NCI-H82 treated with DMSO at 0.1 percent for 48 hours (cell line): ENCODE measurements at regions not wholly inside any gene's neighbourhood (a gene's known extent, or its start where the extent isn't known, plus 50 kb on each side); places are given as distances from the start of the nearest gene placed in this dataset.

ENCODE experiments used
- DNase-seq: peaks from one replicate; lab custom pipeline; 2025; ENCODE audit not compliant: unreplicated experiment; lab: John Stamatoyannopoulos, UW

GRCh38 chr9:19732441-19732951 is 56.3 kb downstream of the SLC24A2 start:
- no peak for DNase-seq

- no peak for DNase-seq
Measured at GRCh38 chr9:19728101-19728500, 60.7 kb downstream of the SLC24A2 start.

GRCh38 chr9:19725970-19726369 is 62.9 kb downstream of the SLC24A2 start:
- no peak for DNase-seq

GRCh38 chr9:19720377-19720776 is 68.5 kb downstream of the SLC24A2 start:
- no peak for DNase-seq

GRCh38 chr9:19703702-19704101 is 85.1 kb downstream of the SLC24A2 start:
- no peak for DNase-seq

- no peak for DNase-seq
Measured at GRCh38 chr9:19701991-19702390, 86.8 kb downstream of the SLC24A2 start.

GRCh38 chr9:19701274-19701673 is 87.6 kb downstream of the SLC24A2 start:
- no peak for DNase-seq

- DNase-seq, result no peak
Measured at GRCh38 chr9:19700699-19701098, 88.1 kb downstream of the SLC24A2 start.

GRCh38 chr9:19699756-19700155 is 89.1 kb downstream of the SLC24A2 start:
- no peak for DNase-seq

GRCh38 chr9:19698960-19699359 is 89.9 kb downstream of the SLC24A2 start:
- DNase-seq, result no peak

GRCh38 chr9:19694601-19695000 is 94.2 kb downstream of the SLC24A2 start:
- DNase-seq, result no peak

GRCh38 chr9:19690128-19690527 is 98.7 kb downstream of the SLC24A2 start:
- no peak for DNase-seq

- no peak for DNase-seq
Measured at GRCh38 chr9:19689328-19690101, 99.3 kb downstream of the SLC24A2 start.

GRCh38 chr9:19683715-19684114 is 105.1 kb downstream of the SLC24A2 start:
- DNase-seq, result no peak

GRCh38 chr9:19682397-19682796 is 106.4 kb downstream of the SLC24A2 start:
- DNase-seq, result no peak

GRCh38 chr9:19681846-19682245 is 107.0 kb downstream of the SLC24A2 start:
- DNase-seq, result no peak

GRCh38 chr9:19677924-19678323 is 110.9 kb downstream of the SLC24A2 start:
- no peak for DNase-seq

GRCh38 chr9:19675492-19675891 is 113.3 kb downstream of the SLC24A2 start:
- DNase-seq, result no peak

GRCh38 chr9:19666575-19666974 is 122.3 kb downstream of the SLC24A2 start:
- DNase-seq, result no peak

- DNase-seq, result no peak
Measured at GRCh38 chr9:19665146-19665863, 123.5 kb downstream of the SLC24A2 start.

GRCh38 chr9:19663570-19663969 is 125.3 kb downstream of the SLC24A2 start:
- DNase-seq, result no peak

- no peak for DNase-seq
Measured at GRCh38 chr9:19662213-19662612, 126.6 kb downstream of the SLC24A2 start.
